ENCODE measurements at regions not wholly inside any gene's neighbourhood (a gene's known extent, or its start where the extent isn't known, plus 50 kb on each side); places are given as distances from the start of the nearest gene placed in this dataset.

- intact Hi-C loops (cut with micrococcal nuclease; ENCODE audit: unreplicated experiment), result no loop called here
- no peaks in the 10 kb centered on the region for H3K79me2 ChIP-seq (ENCODE audit: insufficient read depth, low read depth, low read length)
- no peaks in the 10 kb centered on the region for H3K36me3 ChIP-seq (ENCODE audit: insufficient read depth, low read length)
- no peak for TF ChIP-seq CTCF (conservative IDR thresholded peaks at IDR 0.05; ENCODE audit: low read length)
- TF ChIP-seq EZH2phosphoT487 (IDR thresholded peaks at IDR 0.05; ENCODE audit: borderline replicate concordance, low read depth, low read length), result no peak
- no peak for DNase-seq (ENCODE audit: low spot score)
- H3K27ac ChIP-seq (ENCODE audit: low read depth, low read length, poor library complexity, severe bottlenecking), result no peak overlapping the region
- CTCF ChIA-PET (ENCODE audit: unreplicated experiment), result no interaction called here
- H3K4me3 ChIP-seq (ENCODE audit: low read depth, low read length, poor library complexity, severe bottlenecking), result no peak overlapping the region
- no peaks in the 10 kb centered on the region for H3K9me2 ChIP-seq (ENCODE audit: insufficient read depth, low read length)
- BruUV-seq (replicated peaks), result no TSS peak
- no peak overlapping the region for H2AFZ ChIP-seq (ENCODE audit: low read length)
- H3K4me2 ChIP-seq (ENCODE audit: low read length), result no peak overlapping the region
- H3K4me1 ChIP-seq (ENCODE audit: insufficient read depth, low read length, poor library complexity, severe bottlenecking), result no peaks in the 10 kb centered on the region
- H4K20me1 ChIP-seq (ENCODE audit: insufficient read depth, low read length), result no peaks in the 10 kb centered on the region
- H3K9me3 ChIP-seq (ENCODE audit: low read length), result no peaks in the 10 kb centered on the region
- POLR2A ChIA-PET, result no interaction called here
Observed at GRCh38 chr19:23521471-23521870, 126.2 kb upstream of the ZNF91 start.

GRCh38 chr19:23520441-23520840 lies 125.2 kb upstream of the ZNF91 start:
- H3K9me3 ChIP-seq (ENCODE audit: low read length), result no peaks in the 10 kb centered on the region
- no peak overlapping the region for H2AFZ ChIP-seq (ENCODE audit: low read length)
- no peaks in the 10 kb centered on the region for H3K79me2 ChIP-seq (ENCODE audit: insufficient read depth, low read depth, low read length)
- H3K4me3 ChIP-seq (ENCODE audit: low read depth, low read length, poor library complexity, severe bottlenecking), result no peak overlapping the region
- H3K9me2 ChIP-seq (ENCODE audit: insufficient read depth, low read length), result no peaks in the 10 kb centered on the region
- H3K27ac ChIP-seq (ENCODE audit: low read depth, low read length, poor library complexity, severe bottlenecking), result no peak overlapping the region
- POLR2A ChIA-PET, result no interaction called here
- CTCF ChIA-PET (ENCODE audit: unreplicated experiment), result no interaction called here
- DNase-seq (ENCODE audit: low spot score), result no peak
- H4K20me1 ChIP-seq (ENCODE audit: insufficient read depth, low read length), result no peaks in the 10 kb centered on the region
- H3K4me1 ChIP-seq (ENCODE audit: insufficient read depth, low read length, poor library complexity, severe bottlenecking), result no peaks in the 10 kb centered on the region
- intact Hi-C loops (cut with micrococcal nuclease; ENCODE audit: unreplicated experiment), result no loop called here
- no peak for TF ChIP-seq EZH2phosphoT487 (IDR thresholded peaks at IDR 0.05; ENCODE audit: borderline replicate concordance, low read depth, low read length)
- no peak for TF ChIP-seq CTCF (conservative IDR thresholded peaks at IDR 0.05; ENCODE audit: low read length)
- no peak overlapping the region for H3K4me2 ChIP-seq (ENCODE audit: low read length)
- H3K36me3 ChIP-seq (ENCODE audit: insufficient read depth, low read length), result no peaks in the 10 kb centered on the region
- no TSS peak for BruUV-seq (replicated peaks)

- intact Hi-C loops (cut with micrococcal nuclease; ENCODE audit: unreplicated experiment), result no loop called here
- ChIA-PET CTCF (ENCODE audit: unreplicated experiment) (no interaction called here), POLR2A (no interaction called here)
- Histone ChIP-seq H3K4me3 (ENCODE audit: low read depth, low read length, poor library complexity, severe bottlenecking) (no peak overlapping the region), H3K4me1 (ENCODE audit: insufficient read depth, low read length, poor library complexity, severe bottlenecking) (no peaks in the 10 kb centered on the region), H3K9me3 (ENCODE audit: low read length) (no peaks in the 10 kb centered on the region), H3K36me3 (ENCODE audit: insufficient read depth, low read length) (no peaks in the 10 kb centered on the region), H2AFZ (ENCODE audit: low read length) (no peak overlapping the region), H3K27ac (ENCODE audit: low read depth, low read length, poor library complexity, severe bottlenecking) (no peak overlapping the region), H3K4me2 (ENCODE audit: low read length) (no peak overlapping the region), H3K9me2 (ENCODE audit: insufficient read depth, low read length) (no peaks in the 10 kb centered on the region), H4K20me1 (ENCODE audit: insufficient read depth, low read length) (no peaks in the 10 kb centered on the region), H3K79me2 (ENCODE audit: insufficient read depth, low read depth, low read length) (no peaks in the 10 kb centered on the region)
- no peak for DNase-seq (ENCODE audit: low spot score)
- no TSS peak for BruUV-seq (replicated peaks)
- TF ChIP-seq CTCF (conservative IDR thresholded peaks at IDR 0.05; ENCODE audit: low read length) (no peak), EZH2phosphoT487 (IDR thresholded peaks at IDR 0.05; ENCODE audit: borderline replicate concordance, low read depth, low read length) (no peak)
Observed at GRCh38 chr19:23519031-23519430, 123.8 kb upstream of the ZNF91 start.
